OCI-LY1 (cell line): ENCODE measurements at regions not wholly inside any gene's neighbourhood (a gene's known extent, or its start where the extent isn't known, plus 50 kb on each side); places are given as distances from the start of the nearest gene placed in this dataset.
"Not testable (repeated sequence)": the region's sequence is repeated elsewhere in the genome, so short reads cannot be mapped to it uniquely, and the experiment has no call there.

ENCODE experiments used
- CTCF ChIP-seq: fragments of 200-600 bp; sonication (generic), shearing (Covaris generic); IDR thresholded peaks from 2 replicates; pipeline ENCODE4 v1.5.1; 2017; ENCODE audit warnings: mild to moderate bottlenecking, antibody characterized with exemption, low read length, moderate library complexity, mixed read lengths
- EZH2 ChIP-seq: fragments of 200-600 bp; sonication (generic), shearing (Covaris generic); IDR thresholded peaks from 2 replicates; pipeline ENCODE4 v1.8.0; 2017; ENCODE audit warnings: borderline replicate concordance, mixed run types, mild to moderate bottlenecking, antibody characterized with exemption, low read length, moderate library complexity, mixed read lengths

GRCh38 chr12:89053817-89054216 lies 298.5 kb downstream of the DUSP6 start:
- TF ChIP-seq EZH2, CTCF: not testable (repeated sequence)
